ENCODE measurements at regions not wholly inside any gene's neighbourhood (a gene's known extent, or its start where the extent isn't known, plus 50 kb on each side); places are given as distances from the start of the nearest gene placed in this dataset.
A peak's percentile ranks its signal among the peaks of the same experiment; 100 is the strongest.

- no peak for TF ChIP-seq ZNF8 (CRISPR knock-in tag; IDR thresholded peaks at IDR 0.05)
- no peak for TF ChIP-seq CSDC2 (CRISPR knock-in tag; IDR thresholded peaks at IDR 0.05)
- TF ChIP-seq ARNTL (CRISPR knock-in tag; IDR thresholded peaks at IDR 0.05; ENCODE audit: borderline replicate concordance, low read depth), result no peak
- no peak for TF ChIP-seq PPARA (CRISPR knock-in tag; IDR thresholded peaks at IDR 0.05; ENCODE audit: borderline replicate concordance)
- no peak for TF ChIP-seq ZFP3 (CRISPR knock-in tag; IDR thresholded peaks at IDR 0.05)
- TF ChIP-seq TCF4 (CRISPR knock-in tag; IDR thresholded peaks at IDR 0.05; ENCODE audit: borderline replicate concordance), result no peak
- no peak for TF ChIP-seq RARB (CRISPR knock-in tag; IDR thresholded peaks at IDR 0.05)
- TF ChIP-seq BACH2 (CRISPR knock-in tag; IDR thresholded peaks at IDR 0.05; ENCODE audit: borderline replicate concordance), result no peak
- TF ChIP-seq TOX (CRISPR knock-in tag; IDR thresholded peaks at IDR 0.05; ENCODE audit: borderline replicate concordance), result peak; percentile 54; the same call in 1 of the 2 replicates
- no peak for TF ChIP-seq TSHZ2 (CRISPR knock-in tag; IDR thresholded peaks at IDR 0.05)
- no peak for TF ChIP-seq POU6F1 (CRISPR knock-in tag; IDR thresholded peaks at IDR 0.05; ENCODE audit: borderline replicate concordance, low read depth)
- peak; percentile 69 for TF ChIP-seq ZC3H10 (CRISPR knock-in tag; IDR thresholded peaks at IDR 0.05)
- TF ChIP-seq PATZ1 (CRISPR knock-in tag; IDR thresholded peaks at IDR 0.05; ENCODE audit: borderline replicate concordance), result no peak
- no peak for TF ChIP-seq ZFP30 (CRISPR knock-in tag; IDR thresholded peaks at IDR 0.05)
- peak; percentile 75 for ATAC-seq
Observed at GRCh38 chr5:115459855-115460341, 84.7 kb downstream of the FEM1C start.

- no peak for TF ChIP-seq ARNTL (CRISPR knock-in tag; IDR thresholded peaks at IDR 0.05; ENCODE audit: borderline replicate concordance, low read depth)
- TF ChIP-seq CREB5 (CRISPR knock-in tag; IDR thresholded peaks at IDR 0.05; ENCODE audit: low read depth), result no peak
- no peak for TF ChIP-seq ZNF70 (CRISPR knock-in tag; IDR thresholded peaks at IDR 0.05)
- no peak for TF ChIP-seq ZFP30 (CRISPR knock-in tag; IDR thresholded peaks at IDR 0.05)
- TF ChIP-seq TOX (CRISPR knock-in tag; IDR thresholded peaks at IDR 0.05; ENCODE audit: borderline replicate concordance), result no peak
- no peak for ATAC-seq
Observed at GRCh38 chr5:115458416-115458815, 86.2 kb downstream of the FEM1C start.

DNA sequence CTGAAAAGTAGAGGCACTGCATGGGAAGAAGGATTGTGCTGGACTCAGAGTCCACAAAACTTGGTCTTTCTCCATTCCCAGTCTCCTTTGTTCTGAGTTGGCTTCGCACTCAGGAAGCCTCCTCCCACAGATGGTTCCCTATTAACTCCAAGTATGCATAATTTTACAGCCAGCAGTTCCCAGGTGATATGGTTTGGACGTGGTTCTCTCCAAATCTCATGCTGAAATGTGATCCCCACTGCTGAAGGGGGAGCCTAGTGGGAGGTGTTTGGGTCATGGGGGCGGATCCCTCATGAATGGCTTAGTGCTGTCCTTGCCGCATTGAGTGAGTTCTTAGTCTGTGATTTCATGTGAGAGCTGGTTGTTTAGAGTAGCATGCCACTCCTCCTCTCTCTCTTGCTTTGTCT lies 86.6 kb downstream of the FEM1C start:
- ATAC-seq, result no peak
- TF ChIP-seq OSR1 (CRISPR knock-in tag; IDR thresholded peaks at IDR 0.05) (no peak), CSRNP3 (CRISPR knock-in tag; IDR thresholded peaks at IDR 0.05) (no peak), CREB5 (CRISPR knock-in tag; IDR thresholded peaks at IDR 0.05; ENCODE audit: low read depth) (no peak), ZNF565 (CRISPR knock-in tag; conservative IDR thresholded peaks at IDR 0.05; ENCODE audit: low read depth) (no peak), ZFP30 (CRISPR knock-in tag; IDR thresholded peaks at IDR 0.05) (no peak), CSDC2 (CRISPR knock-in tag; IDR thresholded peaks at IDR 0.05) (no peak), ZNF8 (CRISPR knock-in tag; IDR thresholded peaks at IDR 0.05) (no peak), TSHZ2 (CRISPR knock-in tag; IDR thresholded peaks at IDR 0.05) (no peak), PPARA (CRISPR knock-in tag; IDR thresholded peaks at IDR 0.05; ENCODE audit: borderline replicate concordance) (no peak), PATZ1 (CRISPR knock-in tag; IDR thresholded peaks at IDR 0.05; ENCODE audit: borderline replicate concordance) (no peak), BACH2 (CRISPR knock-in tag; IDR thresholded peaks at IDR 0.05; ENCODE audit: borderline replicate concordance) (no peak), GLIS3 (CRISPR knock-in tag; IDR thresholded peaks at IDR 0.05) (no peak), ZC3H10 (CRISPR knock-in tag; IDR thresholded peaks at IDR 0.05) (no peak), ISL1 (CRISPR knock-in tag; IDR thresholded peaks at IDR 0.05) (no peak), TCF4 (CRISPR knock-in tag; IDR thresholded peaks at IDR 0.05; ENCODE audit: borderline replicate concordance) (no peak)
